ENCODE measurements at regions not wholly inside any gene's neighbourhood (a gene's known extent, or its start where the extent isn't known, plus 50 kb on each side); places are given as distances from the start of the nearest gene placed in this dataset.

- TF ChIP-seq, protein P1, sequence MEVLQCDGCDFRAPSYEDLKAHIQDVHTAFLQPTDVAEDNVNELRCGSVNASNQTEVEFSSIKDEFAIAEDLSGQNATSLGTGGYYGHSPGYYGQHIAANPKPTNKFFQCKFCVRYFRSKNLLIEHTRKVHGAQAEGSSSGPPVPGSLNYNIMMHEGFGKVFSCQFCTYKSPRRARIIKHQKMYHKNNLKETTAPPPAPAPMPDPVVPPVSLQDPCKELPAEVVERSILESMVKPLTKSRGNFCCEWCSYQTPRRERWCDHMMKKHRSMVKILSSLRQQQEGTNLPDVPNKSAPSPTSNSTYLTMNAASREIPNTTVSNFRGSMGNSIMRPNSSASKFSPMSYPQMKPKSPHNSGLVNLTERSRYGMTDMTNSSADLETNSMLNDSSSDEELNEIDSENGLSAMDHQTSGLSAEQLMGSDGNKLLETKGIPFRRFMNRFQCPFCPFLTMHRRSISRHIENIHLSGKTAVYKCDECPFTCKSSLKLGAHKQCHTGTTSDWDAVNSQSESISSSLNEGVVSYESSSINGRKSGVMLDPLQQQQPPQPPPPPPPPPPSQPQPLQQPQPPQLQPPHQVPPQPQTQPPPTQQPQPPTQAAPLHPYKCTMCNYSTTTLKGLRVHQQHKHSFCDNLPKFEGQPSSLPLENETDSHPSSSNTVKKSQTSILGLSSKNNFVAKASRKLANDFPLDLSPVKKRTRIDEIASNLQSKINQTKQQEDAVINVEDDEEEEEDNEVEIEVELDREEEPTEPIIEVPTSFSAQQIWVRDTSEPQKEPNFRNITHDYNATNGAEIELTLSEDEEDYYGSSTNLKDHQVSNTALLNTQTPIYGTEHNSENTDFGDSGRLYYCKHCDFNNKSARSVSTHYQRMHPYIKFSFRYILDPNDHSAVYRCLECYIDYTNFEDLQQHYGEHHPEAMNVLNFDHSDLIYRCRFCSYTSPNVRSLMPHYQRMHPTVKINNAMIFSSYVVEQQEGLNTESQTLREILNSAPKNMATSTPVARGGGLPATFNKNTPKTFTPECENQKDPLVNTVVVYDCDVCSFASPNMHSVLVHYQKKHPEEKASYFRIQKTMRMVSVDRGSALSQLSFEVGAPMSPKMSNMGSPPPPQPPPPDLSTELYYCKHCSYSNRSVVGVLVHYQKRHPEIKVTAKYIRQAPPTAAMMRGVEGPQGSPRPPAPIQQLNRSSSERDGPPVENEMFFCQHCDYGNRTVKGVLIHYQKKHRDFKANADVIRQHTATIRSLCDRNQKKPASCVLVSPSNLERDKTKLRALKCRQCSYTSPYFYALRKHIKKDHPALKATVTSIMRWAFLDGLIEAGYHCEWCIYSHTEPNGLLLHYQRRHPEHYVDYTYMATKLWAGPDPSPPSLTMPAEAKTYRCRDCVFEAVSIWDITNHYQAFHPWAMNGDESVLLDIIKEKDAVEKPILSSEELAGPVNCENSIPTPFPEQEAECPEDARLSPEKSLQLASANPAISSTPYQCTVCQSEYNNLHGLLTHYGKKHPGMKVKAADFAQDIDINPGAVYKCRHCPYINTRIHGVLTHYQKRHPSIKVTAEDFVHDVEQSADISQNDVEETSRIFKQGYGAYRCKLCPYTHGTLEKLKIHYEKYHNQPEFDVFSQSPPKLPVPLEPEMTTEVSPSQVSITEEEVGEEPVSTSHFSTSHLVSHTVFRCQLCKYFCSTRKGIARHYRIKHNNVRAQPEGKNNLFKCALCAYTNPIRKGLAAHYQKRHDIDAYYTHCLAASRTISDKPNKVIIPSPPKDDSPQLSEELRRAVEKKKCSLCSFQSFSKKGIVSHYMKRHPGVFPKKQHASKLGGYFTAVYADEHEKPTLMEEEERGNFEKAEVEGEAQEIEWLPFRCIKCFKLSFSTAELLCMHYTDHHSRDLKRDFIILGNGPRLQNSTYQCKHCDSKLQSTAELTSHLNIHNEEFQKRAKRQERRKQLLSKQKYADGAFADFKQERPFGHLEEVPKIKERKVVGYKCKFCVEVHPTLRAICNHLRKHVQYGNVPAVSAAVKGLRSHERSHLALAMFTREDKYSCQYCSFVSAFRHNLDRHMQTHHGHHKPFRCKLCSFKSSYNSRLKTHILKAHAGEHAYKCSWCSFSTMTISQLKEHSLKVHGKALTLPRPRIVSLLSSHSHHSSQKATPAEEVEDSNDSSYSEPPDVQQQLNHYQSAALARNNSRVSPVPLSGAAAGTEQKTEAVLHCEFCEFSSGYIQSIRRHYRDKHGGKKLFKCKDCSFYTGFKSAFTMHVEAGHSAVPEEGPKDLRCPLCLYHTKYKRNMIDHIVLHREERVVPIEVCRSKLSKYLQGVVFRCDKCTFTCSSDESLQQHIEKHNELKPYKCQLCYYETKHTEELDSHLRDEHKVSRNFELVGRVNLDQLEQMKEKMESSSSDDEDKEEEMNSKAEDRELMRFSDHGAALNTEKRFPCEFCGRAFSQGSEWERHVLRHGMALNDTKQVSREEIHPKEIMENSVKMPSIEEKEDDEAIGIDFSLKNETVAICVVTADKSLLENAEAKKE (CRISPR knock-in tag; IDR thresholded peaks at IDR 0.05), result no peak
- TF ChIP-seq ETS1 (IDR thresholded peaks at IDR 0.05) (no peak), REST (IDR thresholded peaks at IDR 0.05; ENCODE audit: unreplicated experiment) (no peak), EZH2 (IDR thresholded peaks at IDR 0.05; ENCODE audit: low read depth, unreplicated experiment) (no peak), CREB1 (CRISPR knock-in tag; IDR thresholded peaks at IDR 0.05; ENCODE audit: low read depth) (no peak), NANOG (IDR thresholded peaks at IDR 0.05; ENCODE audit: borderline replicate concordance) (no peak), CTCF (conservative IDR thresholded peaks at IDR 0.05; ENCODE audit: low read depth in 2 of 2) (no peak), POLR2AphosphoS5 (IDR thresholded peaks at IDR 0.05; ENCODE audit: low read depth) (no peak), ZNF331 (CRISPR knock-in tag; IDR thresholded peaks at IDR 0.05; ENCODE audit: low read depth) (no peak), JUNB (IDR thresholded peaks at IDR 0.05; ENCODE audit: unreplicated experiment) (no peak), ZNF114 (CRISPR knock-in tag; IDR thresholded peaks at IDR 0.05) (no peak), STAT1 (IDR thresholded peaks at IDR 0.05; ENCODE audit: unreplicated experiment) (no peak), EZH2phosphoT487 (IDR thresholded peaks at IDR 0.05; ENCODE audit: unreplicated experiment) (no peak)
- Histone ChIP-seq H3K27me3 (ENCODE audit: insufficient read depth) (no peaks in the 10 kb centered on the region), H3K4me1 (ENCODE audit: insufficient read depth) (no peaks in the 10 kb centered on the region), H3F3A (replicated peaks; ENCODE audit: low read depth) (no peaks in the 10 kb centered on the region), H3K79me2 (replicated peaks; ENCODE audit: insufficient read depth) (no peaks in the 10 kb centered on the region), H4K20me1 (replicated peaks; ENCODE audit: insufficient read depth) (no peaks in the 10 kb centered on the region), H3K27ac (ENCODE audit: low read depth) (no peak overlapping the region), H2AFZ (no peak overlapping the region), H3K36me3 (ENCODE audit: insufficient read depth) (no peaks in the 10 kb centered on the region; the same call in 1 of the 2 replicates), H3K4me3 (no peak overlapping the region), H3K9me2 (ENCODE audit: insufficient read depth) (no peaks in the 10 kb centered on the region), H3K4me2 (no peak overlapping the region)
- Mint-ChIP-seq H3K4me1 (no peaks in the 10 kb centered on the region), H3K36me3 (ENCODE audit: low read depth) (peaks cover 9% of the 10 kb centered on the region; the same call in 2 of the 3 replicates), H3K27me3 (ENCODE audit: insufficient read depth, low read depth, poor library complexity) (no peaks in the 10 kb centered on the region), H3K27ac (no peak overlapping the region), H3K4me3 (no peak overlapping the region), H3K9me3 (peaks cover 67% of the 10 kb centered on the region)
- ATAC-seq (no peak), DNase-seq (ENCODE audit: low spot score) (no peak)
Observed at GRCh38 chr10:130952086-130952485, 359.4 kb downstream of the TCERG1L start.

Data from GM23338 (cell line).